Mucosa of descending colon (tissue), 3 donors: ENCODE measurements at regions not wholly inside any gene's neighbourhood (a gene's known extent, or its start where the extent isn't known, plus 50 kb on each side); places are given as distances from the start of the nearest gene placed in this dataset.
A peak's percentile ranks its signal among the peaks of the same experiment; 100 is the strongest.

Experiments used
- ATAC-seq: fragments of 200-7000 bp; cut with Tn5 transposase; one replicate; pipeline ENCODE4 v1.9.1; 2020; ENCODE audit warnings: mild to moderate bottlenecking, moderate library complexity
- DNase-seq, 3 donors: peaks; one replicate each; pipeline ENCODE4 v3.0.0-alpha.2; 2020
- H3K36me3 ChIP-seq: fragments of 200-600 bp; one replicate; pipeline ENCODE4 v1.8.0; 2021; ENCODE audit warnings: low read depth, mild to moderate bottlenecking
- H3K4me1 ChIP-seq: fragments of 200-600 bp; one replicate; pipeline ENCODE4 v1.8.0; 2021; ENCODE audit warnings: low read depth, mild to moderate bottlenecking
- H3K4me3 ChIP-seq: fragments of 200-600 bp; one replicate; pipeline ENCODE4 v1.8.0; 2021; ENCODE audit warnings: mild to moderate bottlenecking
- H3K9me3 ChIP-seq: fragments of 200-600 bp; one replicate; pipeline ENCODE4 v1.8.0; 2021; ENCODE audit warnings: mild to moderate bottlenecking
- intact Hi-C, 2 donors: fragments of 100-400 bp; cut with DNase I in 1 of 2; cut with micrococcal nuclease in 1 of 2; formaldehyde crosslinking; loops; one replicate each; pipeline versions ENCODE4 v1.11.0 to v1.11.1; 2022; cut with DNase I, micrococcal nuclease
- TF ChIP-seq, protein P1 (sequence below): fragments of 200-600 bp; IDR thresholded peaks from one replicate; pipeline ENCODE4 v1.8.0; 2022; ENCODE audit warnings: antibody characterized with exemption, mild to moderate bottlenecking
- donor health status: DM: no; HTN: no; CAD: no; lungs with moderate emphysema.
- donor health status: DM: no; HTN: no; CAD: no.
- donor health status: DM: no; HTN: yes; CAD: no.

DNA sequence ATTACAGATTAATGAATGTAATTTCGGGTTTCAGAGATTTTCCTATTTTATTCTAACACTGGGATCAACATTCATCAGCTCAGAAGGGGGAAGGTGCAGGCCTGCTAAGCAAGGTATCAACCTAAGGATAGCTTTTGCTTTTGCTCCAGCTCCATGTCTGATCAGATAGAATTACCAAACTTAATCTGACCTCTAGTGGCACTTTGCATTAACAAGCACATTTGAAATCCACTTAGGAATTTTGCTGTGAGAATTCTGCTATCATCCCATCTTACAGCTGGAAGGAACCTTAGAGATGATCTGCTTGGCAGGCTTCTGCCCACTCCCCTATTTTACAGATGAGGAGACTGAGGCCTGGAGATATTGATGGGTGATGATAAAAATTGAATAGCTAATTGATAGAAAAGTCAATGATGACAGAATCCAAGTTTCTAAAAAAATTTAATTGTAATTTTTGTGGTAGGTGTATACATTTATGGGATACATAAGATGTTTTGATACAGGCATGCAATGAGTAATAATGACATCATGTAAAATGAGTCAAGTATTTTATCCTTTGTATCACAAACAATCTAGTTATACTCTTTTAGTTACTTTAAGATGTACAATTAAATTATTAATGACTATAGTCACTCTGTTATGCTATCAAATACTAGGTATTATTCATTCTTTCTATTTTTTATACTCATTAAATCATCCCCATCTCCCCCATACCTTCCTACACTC, 209.2 kb upstream of the ZPLD1 start:
- intact Hi-C loops, result loop anchor here (2.0 to 5.0 kb wide), 3 partner anchors 312 to 413 kb away; no protein-coding TSS in a partner anchor
- ATAC-seq (peak; percentile 81), DNase-seq (peak in 1 of 3 donors; percentile 28)
- H3K9me3 ChIP-seq, result no peaks in the 10 kb centered on the region
- H3K4me1 ChIP-seq, result no peaks in the 10 kb centered on the region
- no peaks in the 10 kb centered on the region for H3K36me3 ChIP-seq
- no peak overlapping the region for H3K4me3 ChIP-seq
- TF ChIP-seq, protein P1, sequence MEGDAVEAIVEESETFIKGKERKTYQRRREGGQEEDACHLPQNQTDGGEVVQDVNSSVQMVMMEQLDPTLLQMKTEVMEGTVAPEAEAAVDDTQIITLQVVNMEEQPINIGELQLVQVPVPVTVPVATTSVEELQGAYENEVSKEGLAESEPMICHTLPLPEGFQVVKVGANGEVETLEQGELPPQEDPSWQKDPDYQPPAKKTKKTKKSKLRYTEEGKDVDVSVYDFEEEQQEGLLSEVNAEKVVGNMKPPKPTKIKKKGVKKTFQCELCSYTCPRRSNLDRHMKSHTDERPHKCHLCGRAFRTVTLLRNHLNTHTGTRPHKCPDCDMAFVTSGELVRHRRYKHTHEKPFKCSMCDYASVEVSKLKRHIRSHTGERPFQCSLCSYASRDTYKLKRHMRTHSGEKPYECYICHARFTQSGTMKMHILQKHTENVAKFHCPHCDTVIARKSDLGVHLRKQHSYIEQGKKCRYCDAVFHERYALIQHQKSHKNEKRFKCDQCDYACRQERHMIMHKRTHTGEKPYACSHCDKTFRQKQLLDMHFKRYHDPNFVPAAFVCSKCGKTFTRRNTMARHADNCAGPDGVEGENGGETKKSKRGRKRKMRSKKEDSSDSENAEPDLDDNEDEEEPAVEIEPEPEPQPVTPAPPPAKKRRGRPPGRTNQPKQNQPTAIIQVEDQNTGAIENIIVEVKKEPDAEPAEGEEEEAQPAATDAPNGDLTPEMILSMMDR, result no peak

GRCh38 chr3:102226463-102226862, 208.4 kb upstream of the ZPLD1 start:
- H3K9me3 ChIP-seq, result no peaks in the 10 kb centered on the region
- no peaks in the 10 kb centered on the region for H3K36me3 ChIP-seq
- TF ChIP-seq, protein P1, result no peak
- H3K4me3 ChIP-seq, result no peak overlapping the region
- intact Hi-C loops, result loop anchor here (5.0 kb wide), 2 partner anchors 311 to 414 kb away; no protein-coding TSS in a partner anchor
- no peak for DNase-seq
- no peaks in the 10 kb centered on the region for H3K4me1 ChIP-seq
- ATAC-seq, result no peak

DNA sequence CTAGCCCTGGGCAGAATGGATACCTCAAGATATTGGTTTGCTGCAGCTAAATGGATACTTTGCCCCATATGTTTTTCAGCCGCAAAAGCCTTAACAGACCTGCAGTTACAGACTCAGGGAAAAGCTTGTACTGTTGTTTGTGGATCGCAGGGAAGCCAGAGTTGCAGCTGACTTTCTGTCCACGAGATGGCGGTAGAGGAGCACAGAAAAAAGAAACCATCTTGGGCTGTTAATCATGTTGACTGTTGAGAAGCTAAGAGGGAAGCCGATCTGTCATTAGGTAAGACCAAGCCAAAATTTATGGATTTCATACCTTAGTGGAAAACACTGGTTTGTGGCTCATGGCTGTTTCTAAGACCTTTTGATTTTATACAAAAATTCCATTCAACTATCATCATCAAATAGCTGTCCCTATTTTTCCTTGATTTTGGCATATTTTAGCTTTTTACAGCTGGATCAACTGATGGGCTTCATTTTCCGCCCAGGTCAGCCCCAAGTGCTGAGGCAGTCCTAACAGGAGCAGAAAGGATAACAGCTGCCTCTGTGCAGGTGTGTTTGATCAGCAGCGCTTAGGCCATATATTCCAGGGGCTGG, 205.7 kb upstream of the ZPLD1 start:
- peak; percentile 86 for ATAC-seq
- DNase-seq, result peak in 2 of 3 donors; percentile 80 to 89
- TF ChIP-seq, protein P1, result peak; percentile 90
- no peak overlapping the region for H3K4me3 ChIP-seq
- no peaks in the 10 kb centered on the region for H3K36me3 ChIP-seq
- H3K9me3 ChIP-seq, result no peaks in the 10 kb centered on the region
- no peaks in the 10 kb centered on the region for H3K4me1 ChIP-seq
- intact Hi-C loops, result loop anchor here (5.0 kb wide), 2 partner anchors 308 to 417 kb away; no protein-coding TSS in a partner anchor

GRCh38 chr3:102230057-102230456, 204.8 kb upstream of the ZPLD1 start:
- DNase-seq (no peak), ATAC-seq (no peak)
- no peaks in the 10 kb centered on the region for H3K4me1 ChIP-seq
- intact Hi-C loops, result no loop called here
- no peaks in the 10 kb centered on the region for H3K36me3 ChIP-seq
- no peaks in the 10 kb centered on the region for H3K9me3 ChIP-seq
- no peak overlapping the region for H3K4me3 ChIP-seq
- TF ChIP-seq, protein P1, result no peak

- H3K4me3 ChIP-seq, result no peak overlapping the region
- intact Hi-C loops, result no loop called here
- no peaks in the 10 kb centered on the region for H3K4me1 ChIP-seq
- TF ChIP-seq, protein P1, result no peak
- no peaks in the 10 kb centered on the region for H3K9me3 ChIP-seq
- H3K36me3 ChIP-seq, result no peaks in the 10 kb centered on the region
- ATAC-seq (no peak), DNase-seq (no peak)
These were observed 200.9 kb upstream of the ZPLD1 start for GRCh38 chr3:102233881-102234280.
